ENCODE measurements at regions not wholly inside any gene's neighbourhood (a gene's known extent, or its start where the extent isn't known, plus 50 kb on each side); places are given as distances from the start of the nearest gene placed in this dataset.

DNA sequence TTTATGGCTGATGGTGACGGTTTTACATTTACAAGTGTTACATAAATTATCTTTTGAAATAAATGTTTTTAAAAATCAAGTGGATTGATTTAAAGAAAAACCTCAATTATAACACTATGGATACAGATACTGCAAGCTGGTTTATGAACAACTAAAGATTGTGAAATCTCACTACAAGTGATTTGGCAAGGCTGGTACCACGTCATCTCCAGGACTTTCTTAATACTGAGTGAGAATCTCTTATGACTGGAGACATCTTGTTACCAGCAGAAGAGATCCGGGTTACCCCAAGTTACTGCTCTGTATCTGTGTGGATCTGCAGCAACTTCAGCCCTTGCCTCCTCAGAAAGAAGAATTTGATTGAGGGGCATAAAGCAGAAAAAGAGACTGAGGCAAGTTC lies 452.9 kb downstream of the MN1 start:
- DNase-seq (ENCODE audit: low spot score): no peak

- no peak for DNase-seq (ENCODE audit: low spot score)
Measured at GRCh38 chr22:27349456-27349855, 452.1 kb downstream of the MN1 start.

GRCh38 chr22:27350306-27350705 lies 451.2 kb downstream of the MN1 start:
- DNase-seq (ENCODE audit: low spot score): no peak

- DNase-seq (ENCODE audit: low spot score): no peak
Measured at GRCh38 chr22:27352426-27352825, 449.1 kb downstream of the MN1 start.

DNA sequence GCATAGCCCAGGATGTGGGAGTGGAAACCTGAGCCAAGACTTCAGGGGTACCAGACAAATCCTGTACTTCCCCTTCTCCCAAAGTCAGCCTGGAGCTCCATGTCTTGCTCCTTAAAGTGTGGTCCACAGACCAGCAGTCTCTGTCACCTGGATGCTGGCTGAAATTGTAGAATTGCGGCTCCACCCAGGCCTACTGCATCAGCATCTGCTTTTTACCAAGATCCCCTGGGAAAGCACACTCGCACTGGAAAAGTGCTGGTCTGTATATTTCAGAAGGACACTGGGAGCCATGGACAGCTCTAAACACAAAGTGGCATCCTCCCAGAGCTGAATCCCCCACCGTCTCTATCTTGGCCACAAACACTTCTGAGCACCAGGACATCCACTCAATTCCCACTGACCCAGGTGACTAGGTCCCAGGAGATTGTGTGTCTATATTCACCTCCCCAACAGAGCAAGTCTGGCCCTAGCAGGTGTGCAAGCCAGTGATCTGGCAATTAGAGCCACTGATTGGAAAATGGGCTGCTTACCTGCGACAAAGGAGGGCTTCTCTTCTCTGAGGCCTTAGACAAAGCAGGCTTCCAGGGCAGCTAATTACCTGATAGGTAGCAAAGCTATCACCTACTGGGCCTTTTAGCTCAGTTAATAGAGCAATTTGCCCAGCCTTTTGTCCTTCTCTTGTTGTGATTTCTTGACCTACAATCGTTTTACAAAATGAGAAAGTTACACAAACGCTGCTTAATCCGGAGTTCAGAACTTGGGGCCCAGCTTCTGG lies 443.3 kb downstream of the MN1 start:
- DNase-seq (ENCODE audit: low spot score): no peak

DNA sequence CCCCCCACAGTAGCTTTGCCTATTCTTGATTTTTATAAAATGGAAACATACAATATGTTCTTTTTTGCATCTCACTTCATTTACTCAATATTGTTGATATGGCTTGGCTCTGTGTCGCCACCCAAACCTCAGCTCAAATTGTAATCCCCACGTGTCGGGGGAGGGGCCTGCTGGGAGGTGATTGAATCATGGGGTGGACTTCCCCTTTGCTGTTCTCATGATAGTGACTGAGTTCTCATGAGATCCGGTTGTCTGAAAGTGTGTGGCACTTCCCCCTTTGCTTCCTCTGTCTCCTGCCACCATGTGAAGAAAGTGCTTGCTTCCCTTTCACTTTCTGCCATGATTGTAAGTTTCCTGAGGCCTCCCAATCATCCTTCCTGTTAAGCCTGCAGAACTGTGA lies 431.3 kb downstream of the MN1 start:
- DNase-seq (ENCODE audit: low spot score): no peak

DNA sequence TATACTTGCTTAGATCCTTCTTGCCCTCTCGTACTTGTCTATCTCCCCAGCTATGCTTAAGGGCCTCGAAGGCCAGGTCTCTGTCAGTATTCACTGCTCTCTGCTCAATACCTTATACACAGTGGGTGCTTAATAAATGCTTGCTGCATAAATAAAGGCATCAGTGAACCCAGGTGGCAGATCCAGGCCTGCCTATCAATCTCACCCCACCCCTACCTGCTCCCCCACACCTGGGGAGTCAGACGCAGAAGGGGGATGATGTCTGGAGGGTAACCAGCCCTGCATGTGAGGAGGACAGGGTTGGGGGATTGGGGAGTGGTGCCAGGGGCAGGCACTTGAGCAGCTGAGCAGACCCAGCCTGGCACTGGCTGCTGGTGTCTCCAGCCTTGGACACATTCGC lies 430.6 kb downstream of the MN1 start:
- no peak for DNase-seq (ENCODE audit: low spot score)

DNA sequence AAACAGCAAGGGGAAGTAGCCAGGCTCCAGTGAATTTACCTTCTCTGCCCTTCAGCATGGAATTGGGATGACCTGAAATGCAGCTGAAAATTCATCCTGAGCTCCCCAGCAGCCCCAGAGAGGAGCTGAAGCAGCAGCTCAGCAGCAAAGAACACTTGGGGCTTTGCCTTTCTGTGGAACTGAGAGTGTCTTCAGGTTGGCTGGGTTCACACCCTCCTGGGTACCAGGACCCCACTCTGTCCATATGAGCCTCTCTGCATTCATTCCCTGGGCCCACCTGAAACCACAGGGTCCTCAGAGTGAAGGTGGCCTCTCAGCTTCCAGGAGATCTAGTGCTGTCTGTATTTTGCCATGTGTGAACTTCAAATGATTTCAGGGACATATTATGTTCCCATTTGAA lies 429.2 kb downstream of the MN1 start:
- no peak for DNase-seq (ENCODE audit: low spot score)

DNA sequence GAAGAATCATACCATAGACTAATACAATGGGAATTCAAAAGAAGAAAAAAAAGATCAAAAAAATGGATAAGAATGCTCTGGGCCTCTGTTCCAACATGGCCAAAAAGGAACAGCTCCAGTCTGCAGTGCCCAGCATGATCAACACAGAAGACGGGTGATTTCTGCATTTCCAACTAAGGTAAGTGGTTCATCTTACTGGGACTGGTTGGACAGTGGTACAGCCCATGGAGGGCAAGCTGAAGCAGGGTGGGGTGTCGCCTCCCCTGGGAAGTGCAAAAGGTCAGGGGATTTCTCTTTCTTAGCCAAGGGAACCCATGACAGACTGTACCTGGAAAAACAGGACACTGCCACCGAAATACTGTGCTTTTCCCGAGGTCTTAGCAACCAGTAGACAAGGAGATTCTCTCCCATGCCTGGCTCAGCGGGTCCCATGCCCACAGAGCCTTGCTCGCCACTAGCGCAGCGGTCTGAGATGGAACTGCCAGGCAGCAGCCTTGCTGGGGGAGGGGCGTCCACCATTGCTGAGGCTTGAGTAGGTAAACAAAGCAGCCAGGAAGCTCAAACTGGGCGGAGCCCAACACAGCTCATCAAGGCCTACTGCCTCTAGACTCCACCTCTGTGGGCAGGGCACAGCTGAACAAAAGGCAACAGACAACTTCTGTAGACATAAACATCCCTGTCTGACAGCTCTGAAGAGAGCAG lies 428.4 kb downstream of the MN1 start:
- DNase-seq (ENCODE audit: low spot score): no peak

GRCh38 chr22:27377501-27378295 lies 423.9 kb downstream of the MN1 start:
- DNase-seq (ENCODE audit: low spot score): no peak

GRCh38 chr22:27378311-27378800 lies 423.2 kb downstream of the MN1 start:
- DNase-seq (ENCODE audit: low spot score): no peak

DNA sequence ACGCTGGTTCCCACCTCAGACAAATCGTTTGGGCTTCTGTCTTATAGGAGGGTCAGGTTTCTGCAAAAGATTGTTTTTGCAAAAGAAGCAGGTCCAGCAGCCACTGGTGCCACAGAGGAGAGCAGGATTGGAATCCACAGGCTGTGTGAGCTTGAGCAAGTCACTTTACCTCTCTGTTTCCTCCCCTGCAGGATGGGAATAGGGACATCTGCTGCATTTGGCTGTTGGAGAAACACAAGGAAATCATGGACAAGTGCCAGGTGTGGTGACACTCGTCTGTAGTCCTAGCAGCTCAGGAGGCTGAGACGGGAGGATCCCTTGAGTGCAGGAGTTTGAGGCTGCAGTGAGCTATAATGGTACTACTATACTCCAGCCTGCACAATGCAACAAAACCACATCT lies 422.6 kb downstream of the MN1 start:
- no peak for DNase-seq (ENCODE audit: low spot score)

GRCh38 chr22:27380855-27381254 lies 420.7 kb downstream of the MN1 start:
- DNase-seq (ENCODE audit: low spot score): no peak

DNA sequence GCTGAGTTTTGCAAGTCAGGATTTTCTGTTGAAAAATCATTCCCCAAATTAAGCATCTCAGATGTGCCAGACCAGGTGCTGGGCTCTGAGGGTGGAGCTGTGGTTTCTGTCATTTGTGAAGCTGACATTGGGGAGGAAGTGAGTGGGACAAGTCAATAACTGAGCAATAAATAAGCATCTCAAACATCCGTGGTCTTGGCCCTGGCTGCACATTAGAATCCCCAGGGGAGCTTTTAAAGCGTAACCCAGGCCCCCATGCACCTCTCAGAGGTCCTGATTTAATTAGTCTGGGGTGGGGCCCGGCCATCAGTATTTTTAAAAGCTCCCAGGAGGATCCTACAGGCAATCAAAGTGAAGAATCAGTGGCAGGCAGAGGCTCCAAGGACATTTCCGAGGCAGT lies 420.0 kb downstream of the MN1 start:
- DNase-seq (ENCODE audit: low spot score): no peak

DNA sequence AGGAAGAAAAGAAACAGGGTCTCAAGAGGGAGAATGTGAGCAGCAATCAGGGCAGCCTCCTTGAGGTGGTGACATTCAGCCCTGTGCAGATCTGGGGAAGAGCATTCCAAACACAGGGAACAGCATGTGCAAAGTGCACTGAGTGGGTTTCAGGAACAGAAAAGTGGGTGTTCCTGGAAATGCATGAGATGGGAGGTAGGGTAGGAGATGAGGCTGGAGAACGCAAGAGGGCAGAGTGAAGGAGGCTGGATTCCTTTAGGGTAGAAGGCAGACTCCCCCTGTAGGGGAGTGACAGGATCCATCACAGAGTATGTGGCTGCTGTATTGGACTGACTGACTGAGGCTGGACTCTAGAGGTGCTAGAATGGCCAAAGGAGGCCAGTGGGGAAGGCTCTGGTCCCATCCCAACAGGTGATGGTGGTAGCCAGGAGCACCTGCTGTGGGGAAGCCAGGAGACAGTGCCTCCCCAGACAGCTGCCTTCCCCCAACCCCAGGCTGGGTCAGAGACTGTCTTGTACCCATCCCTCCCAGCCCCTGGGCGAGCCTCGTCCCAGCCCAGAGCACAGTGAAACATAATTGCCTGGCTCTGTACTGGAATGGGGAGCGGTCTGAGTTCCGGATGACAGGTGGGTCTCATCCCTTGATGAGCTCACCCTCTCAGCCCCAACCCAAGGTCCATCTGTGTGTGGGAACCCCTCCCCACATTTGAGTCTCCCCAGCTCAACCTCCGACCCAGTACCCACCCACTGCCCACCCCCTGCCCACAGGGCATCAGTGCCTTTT lies 419.4 kb downstream of the MN1 start:
- peak; percentile 20 for DNase-seq (ENCODE audit: low spot score)

GRCh38 chr22:27382947-27383346 lies 418.6 kb downstream of the MN1 start:
- no peak for DNase-seq (ENCODE audit: low spot score)

GRCh38 chr22:27383896-27384295 lies 417.7 kb downstream of the MN1 start:
- DNase-seq (ENCODE audit: low spot score): no peak

DNA sequence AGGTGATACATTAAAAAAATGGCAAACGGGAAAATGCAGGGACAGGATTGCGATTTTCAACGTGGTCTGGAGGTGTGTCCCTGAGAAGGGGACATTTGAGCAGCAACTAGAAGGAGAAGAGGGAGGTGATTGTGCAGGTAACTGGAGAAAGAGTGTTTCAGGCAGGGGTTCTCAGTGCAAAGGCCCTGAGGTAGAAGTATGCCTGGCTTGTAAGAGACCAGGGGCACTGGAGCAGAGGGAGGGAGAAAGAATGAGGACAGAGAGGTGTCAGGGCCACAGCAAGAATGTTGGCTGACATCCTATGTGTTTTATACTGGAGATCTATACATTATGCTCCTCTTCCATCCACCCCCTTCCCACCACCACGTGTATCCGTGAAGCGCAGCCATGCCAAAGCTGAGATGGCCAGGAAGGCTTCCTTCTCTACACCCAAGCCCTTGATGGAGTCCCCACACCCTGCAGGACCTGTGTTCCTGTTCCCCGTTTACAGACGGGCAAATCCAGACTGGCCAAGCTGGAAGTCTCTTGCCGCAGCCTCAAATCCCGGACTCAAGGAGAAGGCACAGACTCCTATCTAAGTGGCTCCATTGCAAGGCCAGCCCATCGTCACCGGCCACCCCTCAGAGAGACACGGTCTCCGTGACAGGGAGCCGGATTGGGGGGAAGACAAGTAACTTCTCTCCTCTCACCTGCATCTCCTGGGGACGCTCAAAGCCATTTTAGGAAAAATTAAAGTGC lies 416.1 kb downstream of the MN1 start:
- no peak for DNase-seq (ENCODE audit: low spot score)

DNA sequence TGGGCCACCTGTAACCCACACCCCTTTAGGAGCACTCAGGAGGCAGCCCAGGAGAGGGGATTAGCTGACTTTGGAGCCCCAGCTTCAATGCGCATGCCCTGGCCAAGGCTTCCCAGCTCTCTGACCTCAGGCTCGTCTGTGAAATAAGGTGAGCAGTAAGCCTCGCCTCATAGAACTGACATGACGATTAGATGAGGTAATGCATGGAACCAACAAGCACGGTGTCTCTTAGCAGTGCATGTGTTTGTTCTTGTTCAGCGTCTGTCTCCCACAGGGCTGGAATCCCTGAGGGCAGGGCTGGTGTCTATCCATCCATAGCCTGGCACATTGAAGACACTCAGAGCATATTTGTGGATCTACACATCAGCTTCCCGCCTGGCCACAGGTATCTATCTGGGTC lies 415.4 kb downstream of the MN1 start:
- no peak for DNase-seq (ENCODE audit: low spot score)

- DNase-seq (ENCODE audit: low spot score): no peak
Measured at GRCh38 chr22:27387561-27387960, 414.0 kb downstream of the MN1 start.

- no peak for DNase-seq (ENCODE audit: low spot score)
Measured at GRCh38 chr22:27388090-27388600, 413.4 kb downstream of the MN1 start.
